Stimulated activated naive CD8-positive, alpha-beta T cell treated with anti-CD3 and anti-CD28 coated beads, Interleukin-15, Interleukin-2, amounts not matched to agents 100 ng/mL and 50 ng/mL, for 24 hours (primary cell): ENCODE measurements at regions not wholly inside any gene's neighbourhood (a gene's known extent, or its start where the extent isn't known, plus 50 kb on each side); places are given as distances from the start of the nearest gene placed in this dataset.

Source experiments
- H3K27ac Mint-ChIP-seq: one replicate; pipeline ENCODE4 v1.8.0; 2021; ENCODE audit warnings: mild to moderate bottlenecking, mixed read lengths
- H3K27me3 Mint-ChIP-seq: one replicate; pipeline ENCODE4 v1.8.0; 2021; ENCODE audit warnings: mixed read lengths
- H3K36me3 Mint-ChIP-seq: one replicate; pipeline ENCODE4 v1.8.0; 2021; ENCODE audit warnings: low read depth, mixed read lengths
- H3K4me1 Mint-ChIP-seq: one replicate; pipeline ENCODE4 v1.8.0; 2021; ENCODE audit warnings: low read depth, mixed read lengths
- H3K4me3 Mint-ChIP-seq: one replicate; pipeline ENCODE4 v1.8.0; 2021; ENCODE audit warnings: mild to moderate bottlenecking, mixed read lengths
- H3K9me3 Mint-ChIP-seq: one replicate; pipeline ENCODE4 v1.8.0; 2021; ENCODE audit warnings: mixed read lengths

- peaks cover 18% of the 10 kb centered on the region for H3K27me3 Mint-ChIP-seq
- no peak overlapping the region for H3K4me3 Mint-ChIP-seq
- H3K36me3 Mint-ChIP-seq = no peaks in the 10 kb centered on the region
- no peak overlapping the region for H3K27ac Mint-ChIP-seq
- H3K9me3 Mint-ChIP-seq = no peaks in the 10 kb centered on the region
- no peaks in the 10 kb centered on the region for H3K4me1 Mint-ChIP-seq
Observed at GRCh38 chr17:5821803-5822202, 237.5 kb upstream of the NLRP1 start.

- no peaks in the 10 kb centered on the region for H3K9me3 Mint-ChIP-seq
- no peaks in the 10 kb centered on the region for H3K4me1 Mint-ChIP-seq
- H3K4me3 Mint-ChIP-seq = no peak overlapping the region
- H3K27ac Mint-ChIP-seq = no peak overlapping the region
- H3K36me3 Mint-ChIP-seq = no peaks in the 10 kb centered on the region
- peaks cover 15% of the 10 kb centered on the region for H3K27me3 Mint-ChIP-seq
Observed at GRCh38 chr17:5822281-5823060, 238.2 kb upstream of the NLRP1 start.

DNA sequence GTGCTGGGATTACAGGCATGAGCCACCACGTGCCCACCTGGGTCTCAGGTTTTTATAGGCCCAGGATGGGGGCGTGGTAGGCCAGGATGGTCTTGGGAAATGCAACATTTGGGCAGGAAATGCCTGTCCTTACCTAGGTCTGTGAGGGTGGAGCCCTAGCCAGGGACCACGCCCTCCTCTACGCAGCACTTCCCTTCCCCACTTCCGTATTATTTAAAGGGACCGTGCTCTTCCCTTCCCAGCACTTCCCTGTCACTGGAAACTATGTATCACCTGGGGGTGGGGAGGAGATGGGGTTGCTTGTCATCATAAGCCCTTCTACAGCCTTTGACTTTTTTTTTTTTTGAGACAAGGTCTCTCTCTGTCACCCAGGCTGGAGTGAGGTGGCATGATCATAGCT, 238.9 kb upstream of the NLRP1 start:
- Mint-ChIP-seq H3K27ac (no peak overlapping the region), H3K4me1 (no peaks in the 10 kb centered on the region), H3K27me3 (peaks cover 15% of the 10 kb centered on the region), H3K9me3 (no peaks in the 10 kb centered on the region), H3K4me3 (no peak overlapping the region), H3K36me3 (no peaks in the 10 kb centered on the region)

- no peaks in the 10 kb centered on the region for H3K9me3 Mint-ChIP-seq
- no peak overlapping the region for H3K27ac Mint-ChIP-seq
- H3K36me3 Mint-ChIP-seq = no peaks in the 10 kb centered on the region
- H3K4me3 Mint-ChIP-seq = no peak overlapping the region
- peaks cover 12% of the 10 kb centered on the region for H3K27me3 Mint-ChIP-seq
- H3K4me1 Mint-ChIP-seq = no peaks in the 10 kb centered on the region
Observed at GRCh38 chr17:5825717-5826330, 241.5 kb upstream of the NLRP1 start.

- peaks cover 12% of the 10 kb centered on the region for H3K27me3 Mint-ChIP-seq
- H3K9me3 Mint-ChIP-seq = no peaks in the 10 kb centered on the region
- H3K4me3 Mint-ChIP-seq = no peak overlapping the region
- no peaks in the 10 kb centered on the region for H3K36me3 Mint-ChIP-seq
- H3K4me1 Mint-ChIP-seq = no peaks in the 10 kb centered on the region
- no peak overlapping the region for H3K27ac Mint-ChIP-seq
Observed at GRCh38 chr17:5826384-5826783, 242.1 kb upstream of the NLRP1 start.

- Mint-ChIP-seq H3K27me3 (peaks cover 12% of the 10 kb centered on the region), H3K4me1 (peaks cover 16% of the 10 kb centered on the region), H3K27ac (no peak overlapping the region), H3K4me3 (no peak overlapping the region), H3K9me3 (no peaks in the 10 kb centered on the region), H3K36me3 (no peaks in the 10 kb centered on the region)
Observed at GRCh38 chr17:5830921-5831320, 239.3 kb upstream of the WSCD1 start.

- H3K4me3 Mint-ChIP-seq = no peak overlapping the region
- H3K36me3 Mint-ChIP-seq = no peaks in the 10 kb centered on the region
- no peaks in the 10 kb centered on the region for H3K9me3 Mint-ChIP-seq
- H3K27ac Mint-ChIP-seq = no peak overlapping the region
- peaks cover 16% of the 10 kb centered on the region for H3K4me1 Mint-ChIP-seq
- H3K27me3 Mint-ChIP-seq = peaks cover 15% of the 10 kb centered on the region
Observed at GRCh38 chr17:5832886-5833285, 237.3 kb upstream of the WSCD1 start.

DNA sequence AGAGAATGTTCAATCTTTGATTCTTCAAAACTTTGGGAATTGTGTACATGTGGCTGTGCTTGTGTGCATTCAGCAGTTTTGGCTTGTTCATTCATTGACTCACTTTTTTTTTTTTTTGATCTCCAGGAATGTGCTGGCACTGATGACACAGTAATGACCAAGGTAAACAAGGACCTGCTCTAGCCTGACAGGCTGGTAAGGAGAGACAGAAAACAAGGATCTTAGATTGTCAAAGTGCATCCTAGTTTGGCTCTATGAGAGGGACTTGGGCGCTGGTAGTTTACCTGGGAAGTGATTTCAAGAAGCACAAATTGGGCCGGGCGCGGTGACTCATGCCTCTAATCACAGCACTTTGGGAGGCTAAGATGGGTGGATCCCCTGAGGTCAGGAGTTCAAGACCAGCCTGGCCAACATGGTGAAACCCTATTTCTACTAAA, 233.1 kb upstream of the WSCD1 start:
- no peak overlapping the region for H3K27ac Mint-ChIP-seq

GRCh38 chr17:5838661-5839300, 231.4 kb upstream of the WSCD1 start:
- H3K27me3 Mint-ChIP-seq = peaks cover 6% of the 10 kb centered on the region

More for the DNA sequence above, 233.1 kb upstream of the WSCD1 start:
- peaks cover 6% of the 10 kb centered on the region for H3K27me3 Mint-ChIP-seq
- no peak overlapping the region for H3K4me3 Mint-ChIP-seq
- H3K36me3 Mint-ChIP-seq = no peaks in the 10 kb centered on the region
- H3K4me1 Mint-ChIP-seq = peaks cover 16% of the 10 kb centered on the region
- no peaks in the 10 kb centered on the region for H3K9me3 Mint-ChIP-seq

DNA sequence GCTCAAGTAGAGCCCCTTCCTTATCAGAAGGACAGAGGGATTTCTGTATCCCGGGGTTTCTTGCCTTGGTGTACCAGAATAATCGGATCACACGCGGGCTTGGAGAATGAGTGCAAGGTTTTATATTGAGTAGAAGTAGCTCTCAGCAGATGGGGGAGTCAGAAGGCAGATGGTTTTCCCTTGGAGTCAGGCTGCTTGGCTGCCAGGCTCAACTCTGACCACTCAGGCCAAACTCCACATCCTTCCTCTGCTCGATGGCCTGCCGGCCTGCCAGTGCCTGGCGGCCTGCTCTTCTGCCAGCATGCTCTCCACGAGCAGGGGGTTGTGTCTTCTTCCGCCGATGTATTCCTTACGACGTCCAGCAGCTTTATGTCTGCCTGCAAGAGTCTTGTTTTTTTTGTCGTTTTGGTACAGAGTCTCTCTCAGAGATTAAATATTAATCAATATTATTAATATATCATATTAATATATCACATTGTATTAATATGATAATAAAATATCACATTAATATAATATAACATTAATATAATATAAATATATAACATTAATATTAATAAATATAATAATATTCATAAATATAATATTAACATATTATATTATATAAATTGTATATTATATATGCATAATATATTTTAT, 229.2 kb upstream of the WSCD1 start:
- no peaks in the 10 kb centered on the region for H3K9me3 Mint-ChIP-seq
- H3K4me3 Mint-ChIP-seq = no peak overlapping the region
- no peak overlapping the region for H3K27ac Mint-ChIP-seq
- no peaks in the 10 kb centered on the region for H3K4me1 Mint-ChIP-seq
- no peaks in the 10 kb centered on the region for H3K36me3 Mint-ChIP-seq
- H3K27me3 Mint-ChIP-seq = peaks cover 6% of the 10 kb centered on the region

More at GRCh38 chr17:5838661-5839300, 231.4 kb upstream of the WSCD1 start:
- Mint-ChIP-seq H3K27ac (no peak overlapping the region), H3K4me1 (peaks cover 16% of the 10 kb centered on the region), H3K4me3 (no peak overlapping the region), H3K9me3 (no peaks in the 10 kb centered on the region), H3K36me3 (no peaks in the 10 kb centered on the region)

DNA sequence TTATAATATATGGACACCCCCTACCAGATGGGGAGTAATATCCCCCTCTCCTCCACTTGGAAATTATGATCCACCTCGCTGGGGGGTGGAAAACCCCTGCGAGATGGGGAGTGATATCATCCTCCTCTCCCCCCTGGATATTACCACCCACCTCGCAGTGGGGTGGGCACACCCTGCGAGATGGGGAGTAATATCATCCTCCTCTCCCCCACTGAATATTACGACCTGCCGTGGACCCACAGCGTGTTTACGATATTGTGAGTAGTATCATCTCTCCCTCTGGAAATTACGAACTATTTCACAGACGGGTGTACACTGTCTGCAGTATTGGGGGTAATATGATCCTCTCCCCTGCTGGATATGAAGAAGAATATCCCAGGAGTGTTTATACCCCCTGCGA, 228.3 kb upstream of the WSCD1 start:
- Mint-ChIP-seq H3K27me3 (peaks cover 6% of the 10 kb centered on the region), H3K27ac (no peak overlapping the region), H3K9me3 (no peaks in the 10 kb centered on the region), H3K36me3 (no peaks in the 10 kb centered on the region), H3K4me1 (no peaks in the 10 kb centered on the region), H3K4me3 (no peak overlapping the region)

GRCh38 chr17:5843366-5844026, 226.7 kb upstream of the WSCD1 start:
- Mint-ChIP-seq H3K4me1 (no peaks in the 10 kb centered on the region), H3K27me3 (peaks cover 1% of the 10 kb centered on the region), H3K4me3 (no peak overlapping the region), H3K27ac (no peak overlapping the region), H3K36me3 (no peaks in the 10 kb centered on the region), H3K9me3 (no peaks in the 10 kb centered on the region)

GRCh38 chr17:5846001-5846400, 224.2 kb upstream of the WSCD1 start:
- H3K9me3 Mint-ChIP-seq = no peaks in the 10 kb centered on the region
- H3K27ac Mint-ChIP-seq = no peak overlapping the region
- H3K4me1 Mint-ChIP-seq = no peaks in the 10 kb centered on the region
- H3K36me3 Mint-ChIP-seq = no peaks in the 10 kb centered on the region
- H3K27me3 Mint-ChIP-seq = peaks cover 4% of the 10 kb centered on the region
- no peak overlapping the region for H3K4me3 Mint-ChIP-seq

DNA sequence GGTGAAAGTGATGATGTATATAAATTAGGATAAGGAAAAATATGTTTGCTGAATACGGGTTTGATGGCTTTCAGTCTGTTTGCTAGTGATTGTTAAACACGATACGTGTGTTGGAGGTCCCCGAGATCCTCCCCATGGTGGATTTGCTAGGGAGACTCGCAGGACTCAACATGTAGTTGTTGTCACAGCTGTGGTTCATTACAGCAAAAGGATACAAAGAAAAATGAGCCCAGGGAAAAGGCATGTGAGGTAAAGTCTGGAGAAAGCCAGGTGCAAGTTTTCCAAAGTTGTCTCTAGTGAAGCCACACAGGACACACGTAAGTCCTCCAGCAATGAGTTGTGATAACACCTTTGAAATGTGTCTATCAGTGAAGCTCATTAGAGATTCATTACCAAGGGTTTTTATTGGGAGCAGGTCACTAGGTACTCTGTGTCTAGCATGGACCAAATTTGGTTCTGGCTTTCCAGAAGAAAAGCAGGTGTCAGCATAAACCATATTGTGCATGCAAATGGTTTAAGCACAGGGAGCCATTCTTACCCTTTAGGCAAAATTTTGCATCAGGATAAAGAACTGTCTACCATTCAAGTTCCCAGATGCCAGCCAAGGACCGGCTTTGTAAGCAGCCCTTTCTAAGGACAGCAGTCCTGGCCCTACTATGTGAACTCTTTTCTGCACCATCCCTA, 215.2 kb upstream of the WSCD1 start:
- H3K36me3 Mint-ChIP-seq = no peaks in the 10 kb centered on the region
- no peaks in the 10 kb centered on the region for H3K27me3 Mint-ChIP-seq
- no peak overlapping the region for H3K4me3 Mint-ChIP-seq
- no peaks in the 10 kb centered on the region for H3K4me1 Mint-ChIP-seq
- H3K9me3 Mint-ChIP-seq = no peaks in the 10 kb centered on the region
- no peak overlapping the region for H3K27ac Mint-ChIP-seq
